ENCODE measurements at regions not wholly inside any gene's neighbourhood (a gene's known extent, or its start where the extent isn't known, plus 50 kb on each side); places are given as distances from the start of the nearest gene placed in this dataset.

- H3K27me3 ChIP-seq (ENCODE audit: insufficient read depth, low read length): no peaks in the 10 kb centered on the region
- H3K9me3 ChIP-seq (ENCODE audit: low read depth, low read length): no peaks in the 10 kb centered on the region
Observed at GRCh38 chr12:11946161-11946560, 124.6 kb upstream of the BCL2L14 start.

GRCh38 chr12:11947213-11947612 is 123.5 kb upstream of the BCL2L14 start:
- Histone ChIP-seq H3K4me1 (ENCODE audit: insufficient read depth, low read length) (no peaks in the 10 kb centered on the region), H3K4me3 (ENCODE audit: low read length) (no peak overlapping the region), H3K27me3 (ENCODE audit: insufficient read depth, low read length) (no peaks in the 10 kb centered on the region), H3K9me3 (ENCODE audit: low read depth, low read length) (no peaks in the 10 kb centered on the region)

More at GRCh38 chr12:11946161-11946560, 124.6 kb upstream of the BCL2L14 start:
- H3K4me3 ChIP-seq (ENCODE audit: low read length): no peak overlapping the region
- H3K4me1 ChIP-seq (ENCODE audit: insufficient read depth, low read length): no peaks in the 10 kb centered on the region

- Histone ChIP-seq H3K9me3 (ENCODE audit: low read depth, low read length) (no peaks in the 10 kb centered on the region), H3K4me1 (ENCODE audit: insufficient read depth, low read length) (no peaks in the 10 kb centered on the region), H3K27me3 (ENCODE audit: insufficient read depth, low read length) (no peaks in the 10 kb centered on the region), H3K4me3 (ENCODE audit: low read length) (no peak overlapping the region)
Observed at GRCh38 chr12:11949738-11950411, 120.9 kb upstream of the BCL2L14 start.

GRCh38 chr12:11951209-11951608 is 119.5 kb upstream of the BCL2L14 start:
- H3K4me3 ChIP-seq (ENCODE audit: low read length): no peak overlapping the region
- H3K27me3 ChIP-seq (ENCODE audit: insufficient read depth, low read length): no peaks in the 10 kb centered on the region
- H3K9me3 ChIP-seq (ENCODE audit: low read depth, low read length): no peaks in the 10 kb centered on the region
- no peaks in the 10 kb centered on the region for H3K4me1 ChIP-seq (ENCODE audit: insufficient read depth, low read length)

- H3K27me3 ChIP-seq (ENCODE audit: insufficient read depth, low read length): no peaks in the 10 kb centered on the region
- H3K4me3 ChIP-seq (ENCODE audit: low read length): no peak overlapping the region
- peaks cover 3% of the 10 kb centered on the region for H3K4me1 ChIP-seq (ENCODE audit: insufficient read depth, low read length)
- no peaks in the 10 kb centered on the region for H3K9me3 ChIP-seq (ENCODE audit: low read depth, low read length)
Observed at GRCh38 chr12:11953523-11953922, 117.2 kb upstream of the BCL2L14 start.

GRCh38 chr12:11954181-11954580 is 116.6 kb upstream of the BCL2L14 start:
- no peaks in the 10 kb centered on the region for H3K9me3 ChIP-seq (ENCODE audit: low read depth, low read length)
- H3K27me3 ChIP-seq (ENCODE audit: insufficient read depth, low read length): no peaks in the 10 kb centered on the region
- no peak overlapping the region for H3K4me3 ChIP-seq (ENCODE audit: low read length)
- H3K4me1 ChIP-seq (ENCODE audit: insufficient read depth, low read length): peaks cover 9% of the 10 kb centered on the region

- Histone ChIP-seq H3K9me3 (ENCODE audit: low read depth, low read length) (no peaks in the 10 kb centered on the region), H3K4me1 (ENCODE audit: insufficient read depth, low read length) (peaks cover 12% of the 10 kb centered on the region), H3K4me3 (ENCODE audit: low read length) (no peak overlapping the region), H3K27me3 (ENCODE audit: insufficient read depth, low read length) (no peaks in the 10 kb centered on the region)
Observed at GRCh38 chr12:11958221-11959091, 112.3 kb upstream of the BCL2L14 start.

GRCh38 chr12:11959117-11959823 is 111.5 kb upstream of the BCL2L14 start:
- Histone ChIP-seq H3K9me3 (ENCODE audit: low read depth, low read length) (no peaks in the 10 kb centered on the region), H3K4me3 (ENCODE audit: low read length) (no peak overlapping the region), H3K27me3 (ENCODE audit: insufficient read depth, low read length) (no peaks in the 10 kb centered on the region), H3K4me1 (ENCODE audit: insufficient read depth, low read length) (peaks cover 12% of the 10 kb centered on the region)

GRCh38 chr12:11960646-11961045 is 110.1 kb upstream of the BCL2L14 start:
- Histone ChIP-seq H3K4me3 (ENCODE audit: low read length) (no peak overlapping the region), H3K9me3 (ENCODE audit: low read depth, low read length) (no peaks in the 10 kb centered on the region), H3K4me1 (ENCODE audit: insufficient read depth, low read length) (peaks cover 12% of the 10 kb centered on the region), H3K27me3 (ENCODE audit: insufficient read depth, low read length) (no peaks in the 10 kb centered on the region)

- Histone ChIP-seq H3K9me3 (ENCODE audit: low read depth, low read length) (no peaks in the 10 kb centered on the region), H3K27me3 (ENCODE audit: insufficient read depth, low read length) (no peaks in the 10 kb centered on the region)
Observed at GRCh38 chr12:11961686-11962085, 109.1 kb upstream of the BCL2L14 start.

GRCh38 chr12:11962860-11963259 is 107.9 kb upstream of the BCL2L14 start:
- H3K4me1 ChIP-seq (ENCODE audit: insufficient read depth, low read length): peaks cover 12% of the 10 kb centered on the region
- no peak overlapping the region for H3K4me3 ChIP-seq (ENCODE audit: low read length)
- no peaks in the 10 kb centered on the region for H3K9me3 ChIP-seq (ENCODE audit: low read depth, low read length)
- no peaks in the 10 kb centered on the region for H3K27me3 ChIP-seq (ENCODE audit: insufficient read depth, low read length)

More at GRCh38 chr12:11961686-11962085, 109.1 kb upstream of the BCL2L14 start:
- no peak overlapping the region for H3K4me3 ChIP-seq (ENCODE audit: low read length)
- peaks cover 12% of the 10 kb centered on the region for H3K4me1 ChIP-seq (ENCODE audit: insufficient read depth, low read length)

- Histone ChIP-seq H3K27me3 (ENCODE audit: insufficient read depth, low read length) (no peaks in the 10 kb centered on the region), H3K4me1 (ENCODE audit: insufficient read depth, low read length) (peaks cover 5% of the 10 kb centered on the region), H3K4me3 (ENCODE audit: low read length) (no peak overlapping the region), H3K9me3 (ENCODE audit: low read depth, low read length) (no peaks in the 10 kb centered on the region)
Observed at GRCh38 chr12:11963841-11964471, 106.8 kb upstream of the BCL2L14 start.

GRCh38 chr12:11965258-11965910 is 105.4 kb upstream of the BCL2L14 start:
- H3K9me3 ChIP-seq (ENCODE audit: low read depth, low read length): no peaks in the 10 kb centered on the region
- no peaks in the 10 kb centered on the region for H3K4me1 ChIP-seq (ENCODE audit: insufficient read depth, low read length)
- H3K4me3 ChIP-seq (ENCODE audit: low read length): no peak overlapping the region
- H3K27me3 ChIP-seq (ENCODE audit: insufficient read depth, low read length): no peaks in the 10 kb centered on the region

GRCh38 chr12:11967376-11968047 is 103.2 kb upstream of the BCL2L14 start:
- no peaks in the 10 kb centered on the region for H3K9me3 ChIP-seq (ENCODE audit: low read depth, low read length)
- no peak overlapping the region for H3K4me3 ChIP-seq (ENCODE audit: low read length)
- H3K4me1 ChIP-seq (ENCODE audit: insufficient read depth, low read length): no peaks in the 10 kb centered on the region
- no peaks in the 10 kb centered on the region for H3K27me3 ChIP-seq (ENCODE audit: insufficient read depth, low read length)

Measured in mononuclear cell (primary cell).